NOMO-1 (cell line): ENCODE measurements at regions not wholly inside any gene's neighbourhood (a gene's known extent, or its start where the extent isn't known, plus 50 kb on each side); places are given as distances from the start of the nearest gene placed in this dataset.
A peak's percentile ranks its signal among the peaks of the same experiment; 100 is the strongest.
"Not testable (repeated sequence)": the region's sequence is repeated elsewhere in the genome, so short reads cannot be mapped to it uniquely, and the experiment has no call there.

ENCODE experiments used
- DNase-seq, 2 experiments: peaks; one replicate each; lab custom pipeline; 2025; ENCODE audit not compliant: unreplicated experiment in 2 of 2; lab: John Stamatoyannopoulos, UW

GRCh38 chr20:11682285-11682684, 235.4 kb upstream of the BTBD3 start:
- no peak for DNase-seq

GRCh38 chr20:11686195-11686594, 231.5 kb upstream of the BTBD3 start:
- DNase-seq: no peak

- no peak for DNase-seq
Measured at GRCh38 chr20:11686820-11687543, 230.7 kb upstream of the BTBD3 start.

GRCh38 chr20:11687546-11688292, 230.0 kb upstream of the BTBD3 start:
- DNase-seq: no peak

GRCh38 chr20:11689262-11689661, 228.4 kb upstream of the BTBD3 start:
- no peak for DNase-seq

GRCh38 chr20:11691766-11692165, 225.9 kb upstream of the BTBD3 start:
- DNase-seq: no peak

- DNase-seq: no peak
Measured at GRCh38 chr20:11692567-11692966, 225.1 kb upstream of the BTBD3 start.

- DNase-seq: no peak
Measured at GRCh38 chr20:11694467-11694866, 223.2 kb upstream of the BTBD3 start.

- DNase-seq: no peak
Measured at GRCh38 chr20:11697055-11697454, 220.6 kb upstream of the BTBD3 start.

GRCh38 chr20:11697646-11698045, 220.0 kb upstream of the BTBD3 start:
- no peak for DNase-seq

- no peak for DNase-seq
Measured at GRCh38 chr20:11698124-11698523, 219.6 kb upstream of the BTBD3 start.

- peak; percentile 18 to 41 for DNase-seq
Measured at GRCh38 chr20:11700831-11701230, 216.9 kb upstream of the BTBD3 start.

- no peak for DNase-seq
Measured at GRCh38 chr20:11702721-11703518, 214.8 kb upstream of the BTBD3 start.

- DNase-seq: no peak
Measured at GRCh38 chr20:11705512-11705911, 212.2 kb upstream of the BTBD3 start.

- DNase-seq: not testable (repeated sequence)
Measured at GRCh38 chr20:11708223-11708622, 209.5 kb upstream of the BTBD3 start.

- no peak for DNase-seq
Measured at GRCh38 chr20:11711214-11711613, 206.5 kb upstream of the BTBD3 start.

GRCh38 chr20:11712639-11713160, 205.0 kb upstream of the BTBD3 start:
- no peak for DNase-seq

GRCh38 chr20:11714886-11715285, 202.8 kb upstream of the BTBD3 start:
- DNase-seq: no peak

GRCh38 chr20:11716239-11716944, 201.3 kb upstream of the BTBD3 start:
- DNase-seq: peak in 1 of 2 experiments; percentile 52

GRCh38 chr20:11716945-11717248, 200.8 kb upstream of the BTBD3 start:
- DNase-seq: no peak

- DNase-seq: no peak
Measured at GRCh38 chr20:11717562-11717961, 200.1 kb upstream of the BTBD3 start.
